ENCODE measurements at regions not wholly inside any gene's neighbourhood (a gene's known extent, or its start where the extent isn't known, plus 50 kb on each side); places are given as distances from the start of the nearest gene placed in this dataset.

- no peak for DNase-seq
- intact Hi-C loops (cut with DNase I; ENCODE audit: low total_unique reads) = no loop called here
- no peaks in the 10 kb centered on the region for H3K9me3 ChIP-seq
- no peaks in the 10 kb centered on the region for H3K36me3 ChIP-seq
- no peaks in the 10 kb centered on the region for H3K4me1 ChIP-seq
- no peak overlapping the region for H3K27ac ChIP-seq
- no peak overlapping the region for H3K4me3 ChIP-seq
- TF ChIP-seq POLR2A (IDR thresholded peaks at IDR 0.05) = no peak
- TF ChIP-seq, protein P1, sequence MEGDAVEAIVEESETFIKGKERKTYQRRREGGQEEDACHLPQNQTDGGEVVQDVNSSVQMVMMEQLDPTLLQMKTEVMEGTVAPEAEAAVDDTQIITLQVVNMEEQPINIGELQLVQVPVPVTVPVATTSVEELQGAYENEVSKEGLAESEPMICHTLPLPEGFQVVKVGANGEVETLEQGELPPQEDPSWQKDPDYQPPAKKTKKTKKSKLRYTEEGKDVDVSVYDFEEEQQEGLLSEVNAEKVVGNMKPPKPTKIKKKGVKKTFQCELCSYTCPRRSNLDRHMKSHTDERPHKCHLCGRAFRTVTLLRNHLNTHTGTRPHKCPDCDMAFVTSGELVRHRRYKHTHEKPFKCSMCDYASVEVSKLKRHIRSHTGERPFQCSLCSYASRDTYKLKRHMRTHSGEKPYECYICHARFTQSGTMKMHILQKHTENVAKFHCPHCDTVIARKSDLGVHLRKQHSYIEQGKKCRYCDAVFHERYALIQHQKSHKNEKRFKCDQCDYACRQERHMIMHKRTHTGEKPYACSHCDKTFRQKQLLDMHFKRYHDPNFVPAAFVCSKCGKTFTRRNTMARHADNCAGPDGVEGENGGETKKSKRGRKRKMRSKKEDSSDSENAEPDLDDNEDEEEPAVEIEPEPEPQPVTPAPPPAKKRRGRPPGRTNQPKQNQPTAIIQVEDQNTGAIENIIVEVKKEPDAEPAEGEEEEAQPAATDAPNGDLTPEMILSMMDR (IDR thresholded peaks at IDR 0.05) = no peak
- H3K27me3 ChIP-seq = no peaks in the 10 kb centered on the region
Measured at GRCh38 chr9:120258096-120258495, 321.9 kb downstream of the CDK5RAP2 start.

DNA sequence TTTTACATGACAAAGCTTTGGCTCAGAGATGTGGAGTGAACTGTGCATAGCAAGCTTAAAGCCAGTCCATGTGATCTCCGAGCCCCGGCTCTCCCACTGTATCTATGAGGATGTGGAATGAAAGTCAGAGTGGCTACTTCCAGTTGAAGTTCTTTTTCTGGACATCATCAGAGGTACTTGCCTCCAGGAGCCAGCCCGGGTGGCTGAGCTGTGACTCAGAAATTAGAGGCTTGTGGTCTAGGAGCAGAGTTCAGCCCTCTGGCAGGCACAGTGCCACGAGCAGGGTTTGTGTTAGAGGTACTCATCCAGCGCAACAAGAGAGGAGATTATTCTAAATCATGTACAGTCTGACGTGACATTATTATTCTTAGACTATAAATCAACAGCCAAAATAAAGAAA lies 322.5 kb downstream of the CDK5RAP2 start:
- H3K27me3 ChIP-seq = no peaks in the 10 kb centered on the region
- no peak overlapping the region for H3K4me3 ChIP-seq
- intact Hi-C loops (cut with DNase I; ENCODE audit: low total_unique reads) = no loop called here
- TF ChIP-seq, protein P1 (IDR thresholded peaks at IDR 0.05) = no peak
- no peak for TF ChIP-seq POLR2A (IDR thresholded peaks at IDR 0.05)
- no peak for DNase-seq
- H3K36me3 ChIP-seq = no peaks in the 10 kb centered on the region
- no peaks in the 10 kb centered on the region for H3K9me3 ChIP-seq
- H3K27ac ChIP-seq = no peak overlapping the region
- H3K4me1 ChIP-seq = no peaks in the 10 kb centered on the region

- intact Hi-C loops (cut with DNase I; ENCODE audit: low total_unique reads) = no loop called here
- no peak for DNase-seq
- H3K27me3 ChIP-seq = no peaks in the 10 kb centered on the region
Measured at GRCh38 chr9:120256146-120256545, 323.8 kb downstream of the CDK5RAP2 start.

GRCh38 chr9:120252248-120252647 lies 327.7 kb downstream of the CDK5RAP2 start:
- no peak for DNase-seq
- Histone ChIP-seq H3K4me1 (no peaks in the 10 kb centered on the region), H3K27me3 (no peaks in the 10 kb centered on the region), H3K36me3 (no peaks in the 10 kb centered on the region), H3K4me3 (no peak overlapping the region), H3K9me3 (no peaks in the 10 kb centered on the region), H3K27ac (no peak overlapping the region)
- intact Hi-C loops (cut with DNase I; ENCODE audit: low total_unique reads) = no loop called here
- TF ChIP-seq, protein P1 (IDR thresholded peaks at IDR 0.05) = no peak
- TF ChIP-seq POLR2A (IDR thresholded peaks at IDR 0.05) = no peak

More at GRCh38 chr9:120256146-120256545, 323.8 kb downstream of the CDK5RAP2 start:
- TF ChIP-seq, protein P1 (IDR thresholded peaks at IDR 0.05) = no peak
- no peak for TF ChIP-seq POLR2A (IDR thresholded peaks at IDR 0.05)
- H3K4me1 ChIP-seq = no peaks in the 10 kb centered on the region
- no peak overlapping the region for H3K4me3 ChIP-seq
- no peaks in the 10 kb centered on the region for H3K9me3 ChIP-seq
- no peak overlapping the region for H3K27ac ChIP-seq
- no peaks in the 10 kb centered on the region for H3K36me3 ChIP-seq

DNA sequence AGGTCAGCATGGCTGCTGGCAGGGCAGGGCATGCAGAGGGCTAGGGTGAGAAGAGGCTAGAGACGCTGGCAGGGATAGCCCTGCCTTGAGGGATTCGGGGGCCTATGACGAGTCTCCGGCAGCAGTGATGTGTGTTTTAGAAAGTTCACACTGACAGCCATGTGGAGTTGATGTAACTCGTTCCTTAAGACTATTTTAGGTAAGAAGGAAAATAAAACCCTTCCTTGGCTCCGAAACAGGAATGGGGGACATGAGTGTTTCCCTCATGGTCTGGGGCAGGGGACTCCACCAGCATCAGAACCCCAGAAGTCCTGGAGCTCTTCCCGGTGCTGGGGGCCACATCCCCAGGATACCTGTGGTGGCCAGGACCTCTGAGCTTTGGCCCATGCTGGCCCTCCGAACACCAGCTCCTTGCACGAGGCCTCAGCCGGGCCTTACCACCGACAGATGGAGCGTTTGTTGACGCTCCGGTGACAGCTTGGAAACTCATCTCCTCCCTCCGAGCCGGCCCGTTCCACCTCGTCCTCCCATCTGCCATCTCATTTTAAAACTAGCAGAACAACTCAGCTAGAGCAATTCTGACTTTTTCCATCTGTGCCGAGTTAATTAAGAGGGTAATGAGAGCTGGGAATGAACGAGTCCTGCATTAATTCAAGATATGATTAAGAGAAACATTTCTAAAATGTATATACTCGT lies 337.7 kb downstream of the CDK5RAP2 start:
- H3K9me3 ChIP-seq = no peaks in the 10 kb centered on the region
- DNase-seq = no peak
- no peak overlapping the region for H3K27ac ChIP-seq
- H3K4me3 ChIP-seq = no peak overlapping the region
- intact Hi-C loops (cut with DNase I; ENCODE audit: low total_unique reads) = no loop called here
- no peaks in the 10 kb centered on the region for H3K27me3 ChIP-seq
- H3K36me3 ChIP-seq = no peaks in the 10 kb centered on the region
- H3K4me1 ChIP-seq = no peaks in the 10 kb centered on the region
- TF ChIP-seq, protein P1 (IDR thresholded peaks at IDR 0.05) = no peak
- no peak for TF ChIP-seq POLR2A (IDR thresholded peaks at IDR 0.05)

Measured in uterus (tissue), 3 donors.